ENCODE measurements at regions not wholly inside any gene's neighbourhood (a gene's known extent, or its start where the extent isn't known, plus 50 kb on each side); places are given as distances from the start of the nearest gene placed in this dataset.

DNA sequence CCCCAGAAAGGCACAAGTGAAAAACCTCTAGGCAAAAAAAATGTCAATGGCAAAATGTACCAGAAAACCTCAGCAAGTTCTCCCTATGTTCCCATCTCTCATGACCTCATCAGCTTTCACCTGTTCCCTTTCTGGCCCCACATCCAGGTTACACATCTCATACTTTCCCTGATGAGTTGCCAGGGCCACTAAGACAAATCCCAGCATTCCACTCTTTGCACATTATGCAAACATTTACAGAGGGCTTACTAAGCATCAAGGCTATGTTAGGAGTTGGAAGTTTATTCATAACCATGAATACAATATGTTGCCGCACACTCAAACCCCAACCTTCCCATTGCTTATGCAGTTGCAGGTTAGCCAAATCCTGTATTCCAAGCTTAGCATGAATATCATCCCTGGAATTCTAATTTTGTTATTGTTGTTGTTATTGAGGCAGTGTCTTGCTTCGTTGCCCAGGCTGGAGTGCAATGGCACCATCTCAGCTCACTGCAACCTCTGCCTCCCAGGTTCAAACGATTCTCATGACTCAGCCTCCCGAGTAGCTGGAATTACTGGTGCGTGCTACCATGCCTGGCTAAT, 129.3 kb upstream of the UBE2E2 start (continued):
- no peak for TF ChIP-seq RFX5 (IDR thresholded peaks at IDR 0.05; ENCODE audit: borderline replicate concordance, low read depth, low read length)
- no peak for TF ChIP-seq MAFK (IDR thresholded peaks at IDR 0.05; ENCODE audit: low read depth, low read length)
- no peak for TF ChIP-seq POU5F1 (IDR thresholded peaks at IDR 0.05; ENCODE audit: low read depth, low read length)
- no peak for TF ChIP-seq JUN (IDR thresholded peaks at IDR 0.05; ENCODE audit: low read depth, low read length)
- TF ChIP-seq YY1 (IDR thresholded peaks at IDR 0.05; ENCODE audit: low read depth, low read length), result no peak

Data from H1 (cell line).